Endothelial cell of umbilical vein (primary cell): ENCODE measurements at regions not wholly inside any gene's neighbourhood (a gene's known extent, or its start where the extent isn't known, plus 50 kb on each side); places are given as distances from the start of the nearest gene placed in this dataset.

Experiments used
- BruUV-seq: library from RNA; stranded (reverse); fragments of 400-500 nt; replicated peaks from 2 replicates; lab custom pipeline; 2021; lab: Mats Ljungman, UMichigan
- CTCF ChIA-PET: fragments of 300-600, 350-600 bp; sonication (Branson Sonifier 250); formaldehyde crosslinking; loops from one replicate; lab custom pipeline; 2021; ENCODE audit warnings: antibody characterized with exemption, inconsistent platforms; lab: Charles Lee
- POLR2A ChIA-PET: fragments of 300-600, 350-600 bp; sonication (Branson Sonifier 250); formaldehyde crosslinking; loops from one replicate; lab custom pipeline; 2021; ENCODE audit warnings: antibody characterized with exemption, inconsistent platforms; lab: Charles Lee
- DNase-seq: peaks from one replicate; pipeline ENCODE4 v3.0.0-alpha.2; 2011; ENCODE audit warnings: low read depth, low spot score
- FAIRE-seq: peaks from 2 replicates; lab custom pipeline; 2011; peaks lifted over from hg19 to GRCh38; lab: Jason Lieb, UNC
- H2AFZ ChIP-seq: 2 replicates; pipeline ENCODE4 v1.6.0; 2012; ENCODE audit warnings: low read depth, low read length, control low read depth, inconsistent platforms
- H3K27ac ChIP-seq: 2 replicates; pipeline ENCODE4 v1.5.1; 2011; ENCODE audit warnings: low read depth, mild to moderate bottlenecking, control low read depth, low read length, moderate library complexity; ENCODE audit not compliant: insufficient read depth
- H3K27me3 ChIP-seq, 2 experiments: 2 replicates each; pipeline versions ENCODE4 v1.6.0 to v1.6.1; 2011; ENCODE audit warnings: low read length in 2 of 2, mixed read lengths in 1 of 2; ENCODE audit not compliant: control insufficient read depth in 2 of 2, insufficient read depth in 2 of 2
- H3K36me3 ChIP-seq, 2 experiments: 2 replicates in 1 of 2; 3 replicates in 1 of 2; pipeline ENCODE4 v1.5.1; 2011; ENCODE audit warnings: low read length in 2 of 2, mild to moderate bottlenecking in 1 of 2, moderate library complexity in 1 of 2; ENCODE audit not compliant: control insufficient read depth in 2 of 2, insufficient read depth in 2 of 2; ENCODE audit errors: extremely low read depth in 1 of 2
- H3K4me1 ChIP-seq: 3 replicates; pipeline ENCODE4 v1.5.1; 2011; ENCODE audit warnings: mild to moderate bottlenecking, low read length; ENCODE audit not compliant: control insufficient read depth, insufficient read depth; ENCODE audit errors: extremely low read depth
- H3K4me2 ChIP-seq: 2 replicates; pipeline ENCODE4 v1.6.1; 2011; ENCODE audit warnings: low read length, control low read depth, mixed read lengths; ENCODE audit not compliant: insufficient read depth
- H3K4me3 ChIP-seq, 3 experiments: fragments of 200-600 bp in 1 of 3; sonication (generic), shearing (Covaris generic) in 1 of 3; replicated peaks in 1 of 3; 2 replicates each; pipeline ENCODE4 v1.5.1; 2011 to 2016; ENCODE audit warnings: control low read depth in 3 of 3, low read length in 3 of 3, mild to moderate bottlenecking in 2 of 3, inconsistent platforms in 1 of 3, low read depth in 1 of 3, moderate library complexity in 1 of 3; ENCODE audit not compliant: insufficient read depth in 1 of 3
- H3K79me2 ChIP-seq: 2 replicates; pipeline ENCODE4 v1.6.0; 2012; ENCODE audit warnings: low read length, inconsistent platforms; ENCODE audit not compliant: control insufficient read depth, insufficient read depth
- H3K9ac ChIP-seq: replicated peaks from 2 replicates; pipeline ENCODE3; 2011; ENCODE audit warnings: low read length, control low read depth; ENCODE audit not compliant: insufficient read depth; ENCODE audit errors: extremely low read depth
- H3K9me1 ChIP-seq: replicated peaks from 3 replicates; pipeline ENCODE4 v1.6.0; 2011; ENCODE audit warnings: mild to moderate bottlenecking, low read length; ENCODE audit not compliant: control insufficient read depth, insufficient read depth; ENCODE audit errors: extremely low read depth
- H3K9me3 ChIP-seq: replicated peaks from 2 replicates; pipeline ENCODE4 v1.5.1; 2012; ENCODE audit warnings: low read length, inconsistent platforms; ENCODE audit not compliant: control insufficient read depth, insufficient read depth
- H4K20me1 ChIP-seq: replicated peaks from 2 replicates; pipeline ENCODE3; 2011; ENCODE audit warnings: mild to moderate bottlenecking, low read length; ENCODE audit not compliant: control insufficient read depth, insufficient read depth; ENCODE audit errors: extremely low read depth
- CTCF ChIP-seq, 2 donors: IDR thresholded peaks; 1 replicate in 1 of 2; 2 replicates in 1 of 2; pipeline ENCODE4 v1.5.1; 2011; ENCODE audit warnings: low read length in 2 of 2, mild to moderate bottlenecking in 2 of 2, moderate library complexity in 2 of 2, control low read depth in 1 of 2, inconsistent platforms in 1 of 2, low read depth in 1 of 2; ENCODE audit not compliant: insufficient read depth in 1 of 2; ENCODE audit errors: extremely low read depth in 1 of 2
- EZH2 ChIP-seq: IDR thresholded peaks from 2 replicates; pipeline ENCODE4 v1.6.1; 2012; ENCODE audit warnings: borderline replicate concordance, low read depth, mild to moderate bottlenecking, moderate library complexity, low read length, inconsistent platforms; ENCODE audit not compliant: severe bottlenecking
- FOS ChIP-seq: IDR thresholded peaks from 2 replicates; pipeline ENCODE4 v1.6.1; 2011; ENCODE audit warnings: mild to moderate bottlenecking, low read length, moderate library complexity, borderline replicate concordance; ENCODE audit not compliant: insufficient read depth
- GATA2 ChIP-seq: IDR thresholded peaks from 2 replicates; pipeline ENCODE4 v1.7.0; 2011; ENCODE audit warnings: low read depth, mild to moderate bottlenecking, moderate library complexity, mixed read lengths, low read length; ENCODE audit not compliant: insufficient read length, insufficient read depth
- JUN ChIP-seq: IDR thresholded peaks from 2 replicates; pipeline ENCODE4 v1.6.1; 2011; ENCODE audit warnings: borderline replicate concordance, low read depth; ENCODE audit not compliant: insufficient read length, insufficient read depth
- MAX ChIP-seq: IDR thresholded peaks from 2 replicates; pipeline ENCODE4 v1.6.1; 2011; ENCODE audit not compliant: insufficient read depth, insufficient read length
- MYC ChIP-seq: IDR thresholded peaks from one replicate; pipeline ENCODE4 v1.6.1; 2011; ENCODE audit warnings: mild to moderate bottlenecking, low read depth, low read length
- POLR2A ChIP-seq: IDR thresholded peaks from 2 replicates; pipeline ENCODE4 v1.6.1; 2012; ENCODE audit warnings: low read depth, mild to moderate bottlenecking, control low read depth, low read length
- POLR2AphosphoS5 ChIP-seq: IDR thresholded peaks from 2 replicates; pipeline ENCODE4 v1.6.1; 2012; ENCODE audit warnings: low read depth, mild to moderate bottlenecking, control low read depth, low read length, moderate library complexity; ENCODE audit not compliant: insufficient read depth
- dilution Hi-C: fragments of 300-500 bp; cut with MboI; formaldehyde crosslinking; loops from one replicate; pipeline ENCODE4 v1.15.0; 2019; ENCODE audit warnings: low sequenced_read_pairs; ENCODE audit not compliant: extremely low pct_ligation_motif_present
- intact Hi-C: fragments of 100-400 bp; cut with micrococcal nuclease; formaldehyde crosslinking; loops from one replicate; pipeline ENCODE4 v1.10.0; 2022

GRCh38 chr5:74938250-74938933 lies 72.2 kb upstream of the FAM169A start:
- no peak overlapping the region for H2AFZ ChIP-seq
- no peak overlapping the region for H3K9ac ChIP-seq
- dilution Hi-C loops (no loop called here), intact Hi-C loops (loop anchor here (5.0 kb wide), 1 partner anchor 114 kb away; the partner anchor contains the start of gene GCNT4)
- FAIRE-seq, result no peak
- CTCF ChIA-PET, result no interaction called here
- no TSS peak for BruUV-seq
- no peaks in the 10 kb centered on the region for H4K20me1 ChIP-seq
- H3K27ac ChIP-seq, result no peak overlapping the region
- POLR2A ChIA-PET, result no interaction called here
- no peaks in the 10 kb centered on the region for H3K9me3 ChIP-seq
- no peak overlapping the region for H3K4me3 ChIP-seq
- H3K4me1 ChIP-seq, result peaks cover 24% of the 10 kb centered on the region
- TF ChIP-seq POLR2AphosphoS5, result no peak
- no peak for TF ChIP-seq JUN
- TF ChIP-seq FOS, result no peak
- TF ChIP-seq POLR2A, result no peak
- no peak for TF ChIP-seq CTCF (IDR thresholded peaks at IDR 0.05; ENCODE audit: extremely low read depth in 1 of 2, insufficient read depth in 1 of 2, low read depth in 1 of 2, low read length in 2 of 2)
- no peak for TF ChIP-seq MAX
- no peak for TF ChIP-seq MYC
- no peak for TF ChIP-seq GATA2
- no peak for TF ChIP-seq EZH2
- peaks cover 0 to 2% of the 10 kb centered on the region in 2 experiments for H3K27me3 ChIP-seq
- H3K36me3 ChIP-seq, result no peaks in the 10 kb centered on the region
- H3K4me2 ChIP-seq, result no peak overlapping the region
- H3K9me1 ChIP-seq, result no peaks in the 10 kb centered on the region
- no peak for DNase-seq
- no peaks in the 10 kb centered on the region for H3K79me2 ChIP-seq
